ENCODE measurements at regions not wholly inside any gene's neighbourhood (a gene's known extent, or its start where the extent isn't known, plus 50 kb on each side); places are given as distances from the start of the nearest gene placed in this dataset.
"Not testable (repeated sequence)": the region's sequence is repeated elsewhere in the genome, so short reads cannot be mapped to it uniquely, and the experiment has no call there.

DNA sequence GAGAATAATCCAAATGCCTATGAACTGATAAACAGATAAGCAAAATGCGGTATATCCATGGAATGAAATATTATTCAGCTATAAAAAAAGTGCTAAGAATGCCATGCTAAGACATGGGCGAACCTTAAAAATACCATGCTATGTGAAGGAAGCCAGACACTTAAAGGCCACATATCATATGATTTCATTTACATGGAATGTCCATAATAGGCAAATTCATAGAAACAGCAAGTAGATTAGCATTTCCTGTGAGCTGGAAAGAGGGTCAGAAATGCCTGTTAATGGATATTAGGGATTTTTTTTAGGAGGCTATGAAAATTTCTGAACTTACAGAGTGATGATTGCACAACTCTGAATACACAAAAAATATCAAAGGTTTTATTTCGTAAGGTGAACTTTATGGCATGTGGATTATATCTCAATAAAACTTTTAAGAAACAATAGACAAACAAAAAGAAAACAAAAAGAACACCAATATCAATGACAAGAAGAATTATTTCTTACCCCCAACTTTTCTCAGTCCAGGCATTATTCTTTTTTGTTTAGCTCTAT is 1207.7 kb downstream of the SUCLG1 start:
- no peak for DNase-seq (ENCODE audit: low spot score)

DNA sequence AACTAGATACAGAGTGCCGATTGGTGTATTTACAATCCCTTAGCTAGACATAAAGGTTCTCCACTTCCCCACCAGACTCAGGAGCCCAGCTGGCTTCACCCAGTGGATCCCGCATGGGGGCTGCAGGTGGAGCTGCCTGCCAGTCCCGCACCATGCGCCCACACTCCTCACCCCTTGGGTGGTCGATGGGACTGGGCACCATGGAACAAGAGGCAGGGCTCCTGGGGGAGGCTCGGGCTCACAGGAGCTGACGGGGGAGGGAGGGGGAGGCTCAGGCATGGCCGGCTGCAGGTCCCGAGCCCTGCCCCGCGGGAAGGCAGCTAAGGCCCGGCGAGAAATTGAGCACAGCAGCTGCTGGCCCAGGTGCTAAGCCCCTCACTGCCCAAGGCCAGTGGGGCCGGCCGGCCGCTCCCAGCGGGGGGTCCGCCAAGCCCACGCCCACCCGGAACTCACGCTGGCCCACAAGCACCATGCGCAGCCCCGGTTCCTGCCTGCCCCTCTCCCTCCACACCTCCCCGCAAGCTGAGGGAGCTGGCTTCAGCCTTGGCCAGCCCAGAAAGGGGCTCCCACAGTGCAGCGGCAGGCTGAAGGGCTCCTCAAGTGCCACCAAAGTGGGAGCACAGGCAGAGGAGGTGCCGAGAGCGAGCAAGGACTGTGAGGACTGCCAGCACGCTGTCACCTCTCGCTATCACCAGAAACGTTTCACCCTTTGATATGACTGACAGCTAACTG is 1213.1 kb downstream of the SUCLG1 start:
- not testable (repeated sequence) for DNase-seq (ENCODE audit: low spot score)

DNA sequence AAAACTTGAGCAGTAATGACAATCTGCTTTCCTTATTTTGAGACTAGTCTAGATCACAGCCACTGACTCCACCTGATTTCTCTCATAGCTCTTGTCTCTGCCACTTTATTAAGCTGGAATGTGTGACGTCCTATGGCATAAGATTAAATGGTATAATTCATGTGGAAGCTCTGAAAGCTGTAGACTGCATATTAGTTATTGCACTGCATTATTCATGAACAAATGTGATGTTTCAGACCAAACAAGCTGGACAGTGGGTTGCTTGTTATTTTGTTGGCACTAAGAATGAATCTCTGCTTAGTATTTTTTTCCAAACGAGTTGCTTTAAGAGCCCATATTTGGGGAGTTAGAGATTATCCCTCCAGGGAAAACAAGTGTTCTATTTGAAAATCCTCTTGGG is 1218.5 kb downstream of the SUCLG1 start:
- DNase-seq (ENCODE audit: low spot score), result no peak

DNA sequence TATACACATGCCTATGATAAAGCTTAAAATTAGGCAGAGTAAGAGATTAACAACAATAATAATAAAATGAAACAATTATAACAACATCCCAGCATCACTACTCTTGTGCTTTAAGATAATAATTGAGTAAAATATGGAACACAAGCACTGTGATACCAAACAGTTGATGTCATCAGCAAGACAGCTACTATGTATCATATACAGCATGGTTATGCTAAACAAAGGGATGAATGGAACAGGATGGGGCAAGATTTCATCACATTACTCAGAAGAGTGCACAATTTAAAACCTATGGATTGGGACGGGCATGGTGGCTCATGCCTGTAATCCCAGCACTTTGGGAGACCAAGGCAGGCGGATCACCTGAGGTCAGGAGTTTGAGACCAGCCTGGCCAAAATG is 1221.0 kb downstream of the SUCLG1 start:
- no peak for DNase-seq (ENCODE audit: low spot score)

DNA sequence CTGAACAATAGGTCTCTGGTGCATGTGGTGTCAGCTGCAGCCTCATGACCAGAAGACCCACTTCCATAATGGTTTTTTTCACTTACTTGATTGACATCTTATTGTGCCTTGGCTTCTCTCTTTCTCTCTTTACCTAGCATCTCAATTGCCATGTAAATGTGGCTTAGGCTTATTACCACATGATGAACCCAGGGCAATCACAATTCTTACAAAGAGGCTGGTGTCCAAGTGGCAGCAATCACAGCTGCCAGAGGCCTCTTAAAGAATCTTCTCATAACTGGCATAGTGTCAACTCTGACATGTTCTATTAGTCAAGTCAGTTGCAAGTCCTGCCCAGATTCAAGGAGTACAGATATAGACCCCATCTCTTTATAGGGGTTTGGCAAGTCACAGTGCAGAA is 1224.8 kb downstream of the SUCLG1 start:
- DNase-seq (ENCODE audit: low spot score), result no peak

DNA sequence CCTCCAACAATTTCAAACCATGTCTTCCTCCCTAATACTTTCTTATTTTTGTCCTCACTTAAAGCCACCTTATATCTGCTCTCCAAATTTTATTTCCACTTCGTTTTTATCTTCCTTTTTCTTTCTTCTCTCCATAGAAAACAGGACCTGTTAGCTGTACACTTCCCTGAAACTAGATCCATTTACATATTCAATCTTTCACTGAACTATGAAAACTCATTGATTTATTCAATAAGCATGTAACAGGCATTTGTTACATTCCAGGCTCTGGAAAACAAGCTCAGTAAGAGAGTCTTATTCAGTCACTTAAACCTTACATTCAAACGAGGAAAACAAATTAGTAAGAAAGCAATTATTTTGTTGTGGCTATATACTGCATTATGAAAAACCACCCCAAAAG is 1225.3 kb downstream of the SUCLG1 start:
- DNase-seq (ENCODE audit: low spot score), result no peak

DNA sequence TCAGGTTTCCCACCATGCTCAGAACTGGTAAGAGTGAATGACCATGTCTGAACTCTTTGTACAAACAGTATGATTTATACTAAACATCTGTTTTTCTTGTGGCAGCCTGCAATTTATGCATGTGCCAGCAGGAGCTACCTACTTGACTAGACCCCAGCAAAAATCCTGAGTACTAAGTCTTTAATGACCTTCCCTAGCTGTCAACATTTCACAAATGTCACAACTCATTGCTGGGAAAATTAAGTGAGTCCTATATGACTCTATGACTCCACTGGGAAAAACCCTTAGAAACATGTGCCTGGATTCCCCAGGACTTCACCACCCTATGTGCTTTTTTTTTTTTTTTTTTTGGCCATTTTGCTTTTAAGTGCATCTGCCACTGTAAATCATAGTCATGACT is 1225.8 kb downstream of the SUCLG1 start:
- no peak for DNase-seq (ENCODE audit: low spot score)

DNA sequence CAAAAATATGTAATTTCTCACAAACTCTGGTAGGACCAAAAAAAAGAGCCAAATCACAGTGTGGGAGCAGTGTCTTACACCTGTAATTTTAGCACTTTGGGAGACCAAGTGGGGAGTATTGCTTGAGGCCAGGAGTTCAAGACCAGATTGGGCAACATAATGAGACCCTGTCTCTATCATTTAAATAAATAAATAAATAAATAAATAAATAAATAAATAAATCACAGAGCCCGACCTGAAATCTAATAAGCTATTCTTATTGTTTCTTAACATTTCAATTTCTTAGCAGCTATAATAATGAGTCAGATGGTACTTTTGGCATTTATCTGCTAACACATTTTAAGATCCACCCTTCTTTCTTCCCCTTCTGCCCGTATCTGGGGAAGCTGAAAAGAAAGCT is 1229.6 kb downstream of the SUCLG1 start:
- DNase-seq (ENCODE audit: low spot score), result no peak

DNA sequence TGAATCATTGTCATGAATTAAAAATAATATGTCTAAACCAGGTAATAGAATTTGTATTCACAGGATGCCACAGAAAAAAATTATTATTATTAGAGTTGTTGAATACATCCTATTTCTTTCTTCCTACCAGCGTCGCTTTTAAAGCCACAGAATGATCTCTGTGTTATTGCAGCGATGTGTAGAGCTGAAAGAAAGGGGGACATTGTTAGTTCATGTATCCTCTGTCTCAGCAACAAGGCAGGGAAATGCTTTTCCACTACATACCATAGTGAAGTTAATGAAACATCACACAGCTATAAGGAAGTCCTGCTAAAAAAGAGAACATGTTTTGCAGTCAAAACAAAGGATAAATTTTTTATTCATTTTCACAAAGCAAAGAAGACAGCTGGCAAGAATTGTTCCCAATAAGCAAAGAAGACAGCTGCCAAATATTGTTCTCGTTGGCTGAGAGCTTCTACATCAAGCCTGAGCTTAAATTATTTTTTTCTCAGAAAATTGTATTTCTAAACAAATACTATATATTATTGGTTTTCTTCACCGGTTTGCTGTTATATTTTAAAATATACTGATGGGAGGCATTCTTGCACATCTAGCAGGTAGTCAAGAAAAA is 1234.4 kb downstream of the SUCLG1 start:
- DNase-seq (ENCODE audit: low spot score), result no peak

DNA sequence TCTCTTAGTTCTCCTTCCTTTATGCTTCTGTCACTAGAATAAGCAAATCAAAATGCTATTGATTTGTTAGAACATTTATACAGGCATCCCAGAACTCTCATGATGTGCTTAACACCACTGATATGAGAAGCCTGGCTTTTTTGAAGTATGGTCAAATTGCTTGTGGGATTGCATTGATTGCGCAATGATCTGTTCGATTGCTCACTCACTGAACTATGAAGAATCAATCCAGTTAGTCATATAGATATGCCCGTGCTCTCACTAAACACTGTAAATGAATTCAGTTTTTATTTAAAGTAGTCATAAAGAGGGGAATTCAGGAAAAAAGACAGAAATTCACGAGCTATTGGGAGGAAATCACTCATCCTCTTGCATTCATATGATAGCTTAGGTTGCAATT is 1237.8 kb downstream of the SUCLG1 start:
- DNase-seq (ENCODE audit: low spot score), result no peak

DNA sequence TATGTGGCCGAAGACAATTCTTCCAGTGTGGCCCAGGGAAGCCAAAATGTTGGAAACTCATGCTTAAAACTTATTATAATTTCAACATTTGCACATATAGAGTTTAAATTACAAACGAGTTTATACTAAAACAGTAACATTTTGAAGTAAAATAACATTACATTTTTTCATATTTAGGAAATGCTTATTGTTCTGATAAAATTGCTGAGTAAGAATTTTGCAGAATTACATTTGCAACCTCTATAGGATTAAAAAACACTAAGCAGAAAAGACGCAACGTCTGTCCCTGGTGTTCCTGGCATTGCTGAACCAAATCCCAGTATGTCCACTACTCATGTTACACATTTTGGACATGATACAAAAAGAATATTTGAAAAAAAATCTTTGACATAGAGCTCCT is 1241.2 kb downstream of the SUCLG1 start:
- no peak for DNase-seq (ENCODE audit: low spot score)

DNA sequence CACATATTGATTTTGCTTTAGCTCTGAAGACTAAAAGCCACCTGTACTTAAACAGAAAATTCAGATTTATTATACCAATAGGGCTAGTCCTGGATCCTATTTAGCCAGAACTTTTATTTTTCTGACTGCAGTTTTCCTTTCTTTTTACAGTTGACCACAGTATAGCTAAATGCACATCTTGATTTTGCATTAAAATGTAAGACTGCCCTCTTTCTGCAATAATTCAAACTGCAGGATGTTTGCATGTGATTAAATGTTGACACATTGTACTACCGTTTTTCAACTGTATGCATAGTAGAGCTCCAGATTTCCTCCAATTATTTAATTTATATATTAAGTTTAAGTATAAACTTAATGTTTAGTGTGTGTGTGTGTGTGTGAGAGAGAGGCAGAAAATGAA is 1262.9 kb downstream of the SUCLG1 start:
- no peak for DNase-seq (ENCODE audit: low spot score)

DNA sequence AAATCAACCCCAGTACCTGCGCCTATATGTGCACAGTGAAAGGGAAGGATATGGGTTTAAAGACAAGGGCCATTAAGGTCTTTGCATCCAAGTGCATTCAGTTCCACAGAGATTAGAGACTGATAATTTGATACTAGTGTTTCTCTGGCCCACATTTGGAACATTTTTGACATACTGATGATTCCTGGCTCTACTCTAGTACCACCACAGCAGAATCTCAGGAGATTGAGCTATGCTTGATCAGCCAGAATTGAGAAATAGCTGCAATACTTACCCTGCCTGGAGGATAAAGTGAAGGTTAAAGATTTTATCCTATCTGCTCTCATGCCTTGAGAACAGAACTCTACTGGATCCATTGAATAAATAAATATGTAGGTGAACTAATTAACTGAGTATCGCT is 1267.8 kb downstream of the SUCLG1 start:
- DNase-seq (ENCODE audit: low spot score), result no peak

DNA sequence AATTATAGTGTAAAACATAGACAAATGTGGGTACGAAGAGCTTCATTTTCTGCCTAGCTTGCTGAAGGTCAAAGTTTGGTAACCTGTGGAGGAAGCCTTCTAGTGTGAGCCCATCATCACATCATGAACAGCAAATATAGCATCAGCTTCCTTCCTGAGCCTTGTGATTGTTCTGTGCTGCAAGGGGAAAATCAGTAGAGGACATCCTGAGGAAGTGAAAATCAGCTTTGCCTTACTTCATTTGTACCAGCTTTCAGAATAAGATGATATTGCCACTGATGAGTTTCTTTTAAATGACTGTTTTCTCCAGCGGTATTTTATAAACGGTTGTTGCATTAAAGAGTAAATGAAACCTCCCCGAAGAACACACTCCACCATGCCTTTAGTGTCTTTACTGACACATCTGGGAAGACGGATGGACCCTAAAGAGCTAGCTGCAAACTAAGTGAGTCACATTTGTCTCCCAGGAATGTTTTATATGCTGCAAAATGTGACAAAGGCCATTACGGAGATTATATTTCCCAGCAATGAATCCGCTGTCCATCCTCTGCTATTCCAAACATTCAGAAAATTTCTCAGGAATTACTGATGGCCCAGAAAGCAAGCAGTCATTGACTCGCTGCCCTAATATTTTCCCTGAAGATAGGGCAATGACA is 1272.8 kb downstream of the SUCLG1 start:
- no peak for DNase-seq (ENCODE audit: low spot score)

DNA sequence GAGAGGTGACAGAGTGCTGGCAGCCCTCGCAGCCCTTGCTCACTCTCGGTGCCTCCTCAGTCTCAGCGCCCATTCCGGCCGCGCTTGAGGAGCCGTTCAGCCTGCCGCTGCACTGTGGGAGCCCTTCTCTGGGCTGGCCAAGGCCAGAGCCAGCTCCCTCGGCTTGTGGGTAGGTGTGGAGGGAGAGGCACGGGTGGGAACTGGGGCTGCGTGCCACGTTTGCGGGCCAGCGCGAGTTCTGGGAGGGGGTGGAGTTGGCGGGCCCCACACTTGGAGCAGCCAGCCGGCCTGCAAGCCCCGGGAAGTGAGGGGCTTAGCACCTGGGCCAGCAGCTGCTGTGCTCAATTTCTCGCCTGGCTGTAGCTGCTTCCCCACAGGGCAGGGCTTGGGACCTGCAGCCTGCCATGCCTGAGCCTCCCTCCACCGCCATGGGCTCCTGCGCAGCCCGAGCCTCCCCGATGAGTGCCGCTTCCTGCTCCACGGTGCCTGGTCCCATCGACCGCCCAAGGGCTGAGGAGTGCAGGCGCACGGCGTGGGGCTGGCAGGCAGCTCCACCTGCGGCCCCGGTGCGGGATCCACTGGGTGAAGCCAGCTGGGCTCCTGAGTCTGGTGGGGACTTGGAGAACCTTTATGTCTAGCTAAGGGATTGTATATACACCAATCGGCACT is 1278.1 kb downstream of the SUCLG1 start:
- not testable (repeated sequence) for DNase-seq (ENCODE audit: low spot score)

DNA sequence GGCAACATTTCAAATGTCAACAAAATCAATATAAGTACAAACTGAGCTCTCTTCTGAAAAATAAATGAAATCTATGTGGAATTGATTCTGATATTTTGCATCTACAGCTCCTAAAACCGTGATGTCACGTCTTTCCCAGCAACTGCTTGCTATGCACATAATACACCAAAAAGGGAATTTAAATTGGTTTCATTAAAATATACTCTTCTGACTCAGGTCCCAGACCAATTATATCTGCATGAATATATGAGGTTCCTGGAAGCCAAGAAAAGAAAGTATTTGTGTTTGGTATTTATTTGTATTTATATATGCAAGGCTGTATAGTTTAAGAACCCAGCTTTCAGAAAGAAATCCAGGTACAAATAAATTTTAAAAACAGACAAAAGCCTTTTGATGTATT is 1282.5 kb downstream of the SUCLG1 start:
- no peak for DNase-seq (ENCODE audit: low spot score)

DNA sequence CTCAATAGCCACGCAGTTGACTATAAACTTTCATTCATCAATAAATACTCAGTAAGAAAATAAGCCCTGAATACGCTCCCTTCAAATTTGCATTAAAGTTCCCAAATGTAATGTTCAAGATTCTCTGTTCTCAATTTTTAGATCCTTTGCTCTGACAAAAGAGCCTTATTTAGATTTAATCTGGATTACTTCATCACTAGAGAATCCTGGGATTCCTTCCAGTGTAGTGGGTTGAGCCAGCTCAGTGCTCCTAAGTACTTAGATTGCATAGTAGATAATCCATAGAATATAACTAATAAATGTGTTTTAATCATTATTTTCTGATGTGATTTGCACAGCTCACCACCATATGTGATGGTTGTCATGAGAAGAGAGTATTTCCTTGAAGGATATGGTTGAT is 1286.2 kb downstream of the SUCLG1 start:
- DNase-seq (ENCODE audit: low spot score), result no peak

DNA sequence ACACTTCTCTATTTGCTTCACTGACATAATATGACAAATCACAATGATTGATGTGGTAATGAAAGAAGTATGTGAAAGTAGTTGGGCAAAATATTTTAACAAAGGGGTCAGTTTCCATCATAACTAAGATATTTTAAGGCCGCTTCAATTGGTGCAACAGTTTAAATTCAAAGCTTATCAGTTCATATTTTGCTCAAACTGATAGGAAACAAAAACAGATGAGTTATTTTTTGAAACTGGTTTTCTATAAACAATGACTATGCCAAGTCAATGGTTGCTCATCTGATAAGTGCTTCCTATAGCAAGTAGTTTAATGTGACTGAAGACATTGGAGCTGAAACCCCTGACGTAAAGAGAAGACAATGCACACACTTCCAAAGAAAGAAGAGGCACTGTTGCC is 1290.7 kb downstream of the SUCLG1 start:
- DNase-seq (ENCODE audit: low spot score), result no peak

DNA sequence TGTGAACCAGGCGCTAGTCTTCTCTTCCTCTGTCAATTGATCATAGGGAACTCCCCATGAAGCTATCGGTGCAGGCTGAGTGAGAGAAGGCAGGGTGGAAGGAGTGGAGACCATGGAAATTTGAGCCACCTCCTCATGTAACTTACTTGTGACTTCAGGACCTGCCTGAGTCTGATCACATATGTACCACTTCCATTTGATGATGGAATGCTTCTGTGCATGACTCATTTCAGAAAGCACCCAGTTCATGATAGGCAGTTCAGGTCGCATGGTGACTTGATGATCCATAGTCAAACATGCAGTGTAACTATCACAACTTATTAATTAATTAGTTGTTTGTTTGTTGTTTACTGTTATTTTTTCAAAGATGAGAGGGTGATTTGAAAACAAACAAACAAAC is 1296.7 kb downstream of the SUCLG1 start:
- no peak for DNase-seq (ENCODE audit: low spot score)

DNA sequence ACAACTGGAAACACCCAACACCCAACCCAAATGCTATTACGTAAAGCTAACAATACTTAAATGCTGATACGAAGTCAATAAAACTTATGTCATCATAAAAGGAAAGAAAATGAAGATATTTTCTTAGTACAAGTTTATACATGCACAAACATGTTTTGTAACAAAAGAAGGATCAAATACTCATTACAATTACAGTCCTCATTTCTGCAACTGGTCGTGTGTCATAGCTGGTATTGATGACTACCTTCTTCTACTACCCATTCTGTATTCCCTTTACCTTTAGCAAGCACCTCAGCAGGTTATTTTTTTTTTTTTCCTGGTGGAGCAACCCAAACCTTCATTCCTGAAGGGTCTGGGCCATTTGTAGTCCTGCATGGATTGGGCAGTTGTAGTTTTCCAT is 1298.5 kb downstream of the SUCLG1 start:
- DNase-seq (ENCODE audit: low spot score), result no peak

DNA sequence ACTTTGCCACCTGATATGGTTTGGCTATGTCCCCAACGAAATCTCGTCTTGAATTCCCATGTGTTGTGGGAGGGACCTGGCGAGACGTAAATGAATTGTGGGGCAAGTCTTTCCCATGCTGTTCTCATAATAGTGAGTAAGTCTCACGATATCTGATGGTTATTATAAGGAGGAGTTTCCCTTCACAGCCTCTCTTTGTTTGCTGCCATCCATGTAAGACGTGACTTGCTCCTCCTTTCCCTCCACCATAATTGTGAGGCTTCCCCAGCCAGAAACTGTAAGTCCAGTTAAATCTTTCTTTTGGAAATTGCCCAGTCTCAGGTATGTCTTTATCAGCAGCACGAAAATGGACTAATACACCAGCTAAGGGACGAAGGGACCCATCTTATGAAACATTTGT is 1303.3 kb downstream of the SUCLG1 start:
- no peak for DNase-seq (ENCODE audit: low spot score)

DNA sequence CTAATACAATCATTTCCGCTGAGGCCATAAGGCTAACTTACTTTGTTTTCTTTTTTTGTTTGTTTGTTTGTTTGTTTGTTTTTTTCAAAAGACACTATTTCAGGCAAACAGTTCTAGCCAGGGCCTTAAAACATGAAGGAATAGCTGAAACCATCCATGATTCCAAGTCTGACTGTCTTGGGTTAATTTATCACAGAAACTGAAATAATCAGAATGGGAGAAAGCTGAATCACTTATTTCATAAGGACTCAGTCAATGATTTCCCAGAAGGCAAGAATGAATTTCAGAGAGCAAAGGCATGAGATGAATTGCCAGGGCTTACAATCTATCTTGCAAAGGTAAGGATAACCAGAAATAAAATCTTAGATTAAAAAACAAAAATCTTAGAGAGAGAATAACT is 1315.1 kb downstream of the SUCLG1 start:
- no peak for DNase-seq (ENCODE audit: low spot score)

DNA sequence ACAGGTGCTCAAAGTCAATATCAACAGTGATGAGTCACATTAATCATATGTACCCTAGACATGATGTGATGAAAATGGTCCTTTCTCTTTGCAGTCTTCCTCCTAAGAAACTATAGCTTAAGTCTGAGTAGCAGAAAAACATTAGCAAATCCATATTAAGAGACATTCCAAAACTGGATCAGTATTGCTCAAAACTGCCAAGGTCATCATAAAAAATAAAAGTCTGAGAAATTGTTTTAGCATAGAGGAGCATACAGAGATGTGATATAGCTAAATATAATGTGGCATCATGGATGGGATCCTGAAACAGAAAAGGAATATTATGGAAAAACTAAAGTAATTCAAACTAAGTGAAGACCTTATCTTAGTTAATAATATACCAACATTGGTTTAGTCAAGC is 1316.1 kb downstream of the SUCLG1 start:
- DNase-seq (ENCODE audit: low spot score), result no peak

Data from ecto neural progenitor cell (in vitro differentiated cells).